ENCODE measurements at regions not wholly inside any gene's neighbourhood (a gene's known extent, or its start where the extent isn't known, plus 50 kb on each side); places are given as distances from the start of the nearest gene placed in this dataset.

GRCh38 chr4:89551191-89551590 lies 243.6 kb upstream of the GPRIN3 start:
- no peak for DNase-seq (ENCODE audit: low read depth, low spot score)

GRCh38 chr4:89549907-89550306 lies 242.3 kb upstream of the GPRIN3 start:
- DNase-seq (ENCODE audit: low read depth, low spot score), result peak; percentile 91

GRCh38 chr4:89545315-89545714 lies 237.7 kb upstream of the GPRIN3 start:
- DNase-seq (ENCODE audit: low read depth, low spot score), result no peak

GRCh38 chr4:89541998-89542397 lies 234.4 kb upstream of the GPRIN3 start:
- no peak for DNase-seq (ENCODE audit: low read depth, low spot score)

- no peak for DNase-seq (ENCODE audit: low read depth, low spot score)
These were observed 232.5 kb upstream of the GPRIN3 start for GRCh38 chr4:89539797-89540711.

- DNase-seq (ENCODE audit: low read depth, low spot score), result peak; percentile 75
These were observed 231.8 kb upstream of the GPRIN3 start for GRCh38 chr4:89539374-89539773.

GRCh38 chr4:89538886-89539285 lies 231.3 kb upstream of the GPRIN3 start:
- no peak for DNase-seq (ENCODE audit: low read depth, low spot score)

GRCh38 chr4:89538171-89538570 lies 230.6 kb upstream of the GPRIN3 start:
- DNase-seq (ENCODE audit: low read depth, low spot score), result no peak

- no peak for DNase-seq (ENCODE audit: low read depth, low spot score)
These were observed 229.7 kb upstream of the GPRIN3 start for GRCh38 chr4:89537281-89537680.

GRCh38 chr4:89535251-89535650 lies 227.7 kb upstream of the GPRIN3 start:
- DNase-seq (ENCODE audit: low read depth, low spot score), result no peak

GRCh38 chr4:89534356-89534755 lies 226.8 kb upstream of the GPRIN3 start:
- no peak for DNase-seq (ENCODE audit: low read depth, low spot score)

- no peak for DNase-seq (ENCODE audit: low read depth, low spot score)
These were observed 224.5 kb upstream of the GPRIN3 start for GRCh38 chr4:89531932-89532640.

- no peak for DNase-seq (ENCODE audit: low read depth, low spot score)
These were observed 221.0 kb upstream of the GPRIN3 start for GRCh38 chr4:89528526-89529133.

- no peak for DNase-seq (ENCODE audit: low read depth, low spot score)
These were observed 214.2 kb upstream of the GPRIN3 start for GRCh38 chr4:89521826-89522225.

GRCh38 chr4:89519771-89520320 lies 212.2 kb upstream of the GPRIN3 start:
- DNase-seq (ENCODE audit: low read depth, low spot score), result no peak

- DNase-seq (ENCODE audit: low read depth, low spot score), result no peak
These were observed 210.7 kb upstream of the GPRIN3 start for GRCh38 chr4:89518259-89518658.

- DNase-seq (ENCODE audit: low read depth, low spot score), result no peak
These were observed 207.2 kb upstream of the GPRIN3 start for GRCh38 chr4:89514811-89515210.

- no peak for DNase-seq (ENCODE audit: low read depth, low spot score)
These were observed 204.2 kb upstream of the GPRIN3 start for GRCh38 chr4:89511776-89512175.

- no peak for DNase-seq (ENCODE audit: low read depth, low spot score)
These were observed 202.2 kb upstream of the GPRIN3 start for GRCh38 chr4:89509708-89510281.

- DNase-seq (ENCODE audit: low read depth, low spot score), result no peak
These were observed 199.4 kb upstream of the GPRIN3 start for GRCh38 chr4:89506866-89507491.

- no peak for DNase-seq (ENCODE audit: low read depth, low spot score)
These were observed 195.0 kb upstream of the GPRIN3 start for GRCh38 chr4:89502581-89502980.
